ENCODE measurements at regions not wholly inside any gene's neighbourhood (a gene's known extent, or its start where the extent isn't known, plus 50 kb on each side); places are given as distances from the start of the nearest gene placed in this dataset.

DNA sequence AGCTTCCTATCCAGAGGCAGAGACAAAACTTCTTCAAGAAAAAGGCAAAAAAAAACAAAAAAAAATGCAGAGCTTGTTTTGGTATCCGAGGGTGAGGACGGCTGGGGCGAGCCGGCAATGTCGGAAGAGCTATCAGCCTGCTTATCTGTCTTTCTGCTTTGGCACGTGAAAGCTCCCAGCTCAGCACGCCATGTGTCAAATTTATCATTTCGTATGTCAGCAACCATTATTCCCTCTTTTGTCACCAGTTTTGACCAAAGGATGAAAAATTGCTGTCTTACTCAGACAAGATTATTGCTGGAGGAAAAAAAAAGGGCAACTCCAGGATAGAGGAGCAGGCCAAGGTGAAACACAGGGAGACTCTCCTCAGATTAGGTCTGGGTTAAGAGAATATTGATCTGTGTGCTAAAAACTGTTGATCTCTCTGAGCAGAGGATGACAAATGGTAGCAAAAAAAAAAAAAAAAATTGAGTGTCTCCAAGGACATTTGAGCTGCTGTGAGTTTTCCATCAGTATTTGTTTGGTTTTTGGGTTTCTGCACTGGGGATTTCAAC, 532.0 kb upstream of the POU3F3 start:
- TF ChIP-seq POLR2AphosphoS5 (IDR thresholded peaks at IDR 0.05; ENCODE audit: borderline replicate concordance, low read depth, low read length) (no peak), EZH2 (IDR thresholded peaks at IDR 0.05) (no peak)

Measured in SK-N-MC (cell line).